Pancreas (tissue), 10 donors: ENCODE measurements at regions not wholly inside any gene's neighbourhood (a gene's known extent, or its start where the extent isn't known, plus 50 kb on each side); places are given as distances from the start of the nearest gene placed in this dataset.

Source experiments
- ATAC-seq, 4 donors: fragments of 200-7000 bp; cut with Tn5 transposase; one replicate each; pipeline versions ENCODE4 v1.8.0 to v1.9.1; 2020; ENCODE audit warnings: mild to moderate bottlenecking in 4 of 4, moderate library complexity in 4 of 4
- DNase-seq, 6 donors: peaks; one replicate each; pipeline ENCODE4 v3.0.0-alpha.2; 2020
- FAIRE-seq: peaks from 2 replicates; lab custom pipeline; 2012; peaks lifted over from hg19 to GRCh38; lab: Jason Lieb, UNC
- H3K27ac ChIP-seq, 4 donors: fragments of 200-600 bp; sonication (generic); 1 replicate in 3 of 4; 2 replicates in 1 of 4; pipeline versions ENCODE4 v1.5.0 to v1.8.0; 2020
- H3K27me3 ChIP-seq, 4 donors: fragments of 200-600 bp; one replicate each; pipeline ENCODE4 v1.8.0; 2021
- H3K36me3 ChIP-seq, 3 donors: fragments of 200-600 bp; sonication (generic) in 1 of 3; one replicate each; pipeline versions ENCODE4 v1.5.0 to v1.8.0; 2020 to 2021
- H3K4me1 ChIP-seq, 3 donors: fragments of 200-600 bp; one replicate each; pipeline ENCODE4 v1.8.0; 2021
- H3K4me3 ChIP-seq, 4 donors: fragments of 200-600 bp; sonication (generic) in 2 of 4; one replicate each; pipeline versions ENCODE4 v1.5.0 to v1.8.0; 2020 to 2021
- H3K9me3 ChIP-seq, 4 donors: fragments of 200-600 bp; one replicate each; pipeline ENCODE4 v1.8.0; 2021
- CTCF ChIP-seq, 4 donors: fragments of 200-600 bp; sonication (generic) in 3 of 4; IDR thresholded peaks; one replicate each; pipeline versions ENCODE4 v1.5.0 to v1.8.0; 2021; ENCODE audit warnings: antibody characterized with exemption in 4 of 4
- WGBS, 2 donors: extraction: QIAGEN DNeasy Blood & Tissue Kit; methylation state at CpG; one replicate each; pipeline ENCODE4 v1.1.7; 2013; 5-methylcytosine and 5-hydroxymethylcytosine counted together
- intact Hi-C, 3 donors: fragments of 100-400 bp; cut with DNase I; formaldehyde crosslinking; loops; one replicate each; pipeline versions ENCODE4 v1.11.1 to v1.14.2; 2022
- donor health status: healthy with polysubstance abuse.
- donor health status: DM: no; HTN: no; CAD: no; lungs with moderate emphysema.
- donor health status: DM: no; HTN: no; CAD: no.
- donor health status: control.
- donor health status: control.
- donor health status: Bipolar disorder and iron deficiency.
- donor health status: DM: yes; HTN: yes; CAD: no.
- donor health status: DM: no; HTN: no; CAD: no.
- donor health status: DM: no; HTN: no; CAD: no.
- donor health status: DM: yes; HTN: yes; CAD: no.

- no peak for FAIRE-seq
- H3K4me3 ChIP-seq = no peak overlapping the region
- no peaks in the 10 kb centered on the region for H3K27me3 ChIP-seq
- no peak for TF ChIP-seq CTCF (IDR thresholded peaks at IDR 0.05)
- ATAC-seq = no peak
- H3K4me1 ChIP-seq = peaks cover 0 to 5% (median 0%) of the 10 kb centered on the region in 3 donors
- 84 to 89% methylated on average over 9 of the region's 9 CpGs for WGBS, 2 donors
- DNase-seq = peak in 1 of 6 donors; percentile 3
- intact Hi-C loops = no loop called here
- H3K9me3 ChIP-seq = no peaks in the 10 kb centered on the region
- H3K27ac ChIP-seq = no peak overlapping the region
- no peaks in the 10 kb centered on the region for H3K36me3 ChIP-seq
These were observed 128.7 kb downstream of the MN1 start for GRCh38 chr22:27672721-27673418.

- whole genome bisulfite sequencing, 2 donors = 12 to 19% methylated on average over 15 of the region's 15 CpGs
- peak in 5 of 6 donors; percentile 29 to 77 (median 63) for DNase-seq
- ATAC-seq = peak; percentile 49 to 73 (median 66)
- Histone ChIP-seq H3K9me3 (no peaks in the 10 kb centered on the region), H3K4me3 (no peak overlapping the region), H3K27me3 (no peaks in the 10 kb centered on the region), H3K27ac (peak overlapping the region in 3 of 4 donors; percentile 22 to 34 (median 28)), H3K4me1 (peaks cover 0 to 5% (median 0%) of the 10 kb centered on the region in 3 donors), H3K36me3 (no peaks in the 10 kb centered on the region)
- FAIRE-seq = no peak
- intact Hi-C loops = no loop called here
- no peak for TF ChIP-seq CTCF (IDR thresholded peaks at IDR 0.05)
These were observed 127.7 kb downstream of the MN1 start for GRCh38 chr22:27673839-27674238.

GRCh38 chr22:27674261-27674923, 127.2 kb downstream of the MN1 start:
- DNase-seq (no peak), ATAC-seq (no peak), FAIRE-seq (no peak)
- H3K36me3 ChIP-seq = no peaks in the 10 kb centered on the region
- H3K27me3 ChIP-seq = no peaks in the 10 kb centered on the region
- TF ChIP-seq CTCF (IDR thresholded peaks at IDR 0.05) = no peak
- intact Hi-C loops = no loop called here
- no peaks in the 10 kb centered on the region for H3K9me3 ChIP-seq
- peaks cover 0 to 5% (median 0%) of the 10 kb centered on the region in 3 donors for H3K4me1 ChIP-seq
- H3K27ac ChIP-seq = peak overlapping the region in 1 of 4 donors; percentile 22
- 40 to 43% methylated on average over 4 of the region's 4 CpGs for WGBS, 2 donors
- no peak overlapping the region for H3K4me3 ChIP-seq

GRCh38 chr22:27676545-27677213, 124.9 kb downstream of the MN1 start:
- 67 to 75% methylated on average over 4 of the region's 4 CpGs for WGBS, 2 donors
- ATAC-seq (no peak), DNase-seq (no peak), FAIRE-seq (no peak)
- Histone ChIP-seq H3K4me3 (no peak overlapping the region), H3K27me3 (no peaks in the 10 kb centered on the region), H3K4me1 (no peaks in the 10 kb centered on the region), H3K36me3 (no peaks in the 10 kb centered on the region), H3K9me3 (no peaks in the 10 kb centered on the region), H3K27ac (no peak overlapping the region)
- no peak for TF ChIP-seq CTCF (IDR thresholded peaks at IDR 0.05)
- intact Hi-C loops = no loop called here
